ENCODE measurements at regions not wholly inside any gene's neighbourhood (a gene's known extent, or its start where the extent isn't known, plus 50 kb on each side); places are given as distances from the start of the nearest gene placed in this dataset.

DNA sequence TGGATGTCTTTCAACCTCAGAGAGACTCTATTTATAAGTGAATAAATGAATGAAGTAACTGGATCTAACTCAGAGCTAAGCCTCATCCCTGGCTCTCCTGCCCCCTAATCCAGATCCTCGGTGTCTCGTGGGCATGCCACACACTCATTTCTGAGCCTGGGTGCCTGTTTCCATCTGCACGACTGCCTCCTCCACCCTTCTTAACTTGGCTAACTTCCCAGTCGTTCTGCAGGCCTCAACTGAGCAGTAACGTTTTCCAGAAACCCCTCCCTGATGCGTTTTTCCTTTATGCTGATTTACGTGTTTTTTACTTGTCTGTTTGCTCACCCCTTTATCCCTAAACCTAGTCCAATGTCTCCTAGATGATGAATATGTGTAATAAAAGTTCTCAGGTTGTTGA is 186.9 kb upstream of the HS3ST1 start:
- Histone ChIP-seq H2BK15ac (ENCODE audit: low read depth, low read length) (no peak overlapping the region; the same call in 2 of the 3 replicates), H3K9ac (ENCODE audit: low read depth, low read length) (no peak overlapping the region), H4K8ac (ENCODE audit: low read depth in 2 of 2, low read length in 2 of 2) (no peak overlapping the region), H3K4me1 (ENCODE audit: control insufficient read depth, insufficient read depth, low read length) (peaks cover 1% of the 10 kb centered on the region; the same call in 1 of the 2 replicates), H3K14ac (replicated peaks; ENCODE audit: low read depth, low read length) (no peak overlapping the region), H3K23ac (ENCODE audit: low read depth, low read length) (no peak overlapping the region), H2BK5ac (ENCODE audit: low read depth, low read length, poor library complexity, severe bottlenecking) (no peak overlapping the region), H4K5ac (ENCODE audit: low read depth, low read length) (no peak overlapping the region), H3K56ac (ENCODE audit: extremely low read depth, insufficient read depth, low read length) (no peak overlapping the region), H2AK5ac (ENCODE audit: low read depth, low read length) (no peak overlapping the region), H3K9me1 (ENCODE audit: insufficient read depth, low read length) (no peaks in the 10 kb centered on the region; the same call in 1 of the 2 replicates), H3K4me2 (ENCODE audit: low read depth, low read length) (no peak overlapping the region), H3K4ac (ENCODE audit: low read depth, low read length) (no peak overlapping the region; the same call in 1 of the 2 replicates), H3K27ac (ENCODE audit: insufficient read depth, low read length) (no peak overlapping the region), H4K20me1 (ENCODE audit: insufficient read depth, low read length) (no peaks in the 10 kb centered on the region), H2BK120ac (ENCODE audit: low read depth, low read length) (no peak overlapping the region), H3K36me3 (ENCODE audit: control insufficient read depth, insufficient read depth, low read length) (no peaks in the 10 kb centered on the region), H3K79me1 (ENCODE audit: low read depth in 1 of 2, low read length in 2 of 2) (no peaks in the 10 kb centered on the region), H3K18ac (ENCODE audit: low read depth, low read length) (no peak overlapping the region), H2BK20ac (ENCODE audit: low read depth, low read length) (no peak overlapping the region; the same call in 1 of the 2 replicates), H4K91ac (ENCODE audit: insufficient read depth, low read depth, low read length) (no peak overlapping the region), H3K27me3 (ENCODE audit: control insufficient read depth, insufficient read depth, low read length) (no peaks in the 10 kb centered on the region), H2AK9ac (replicated peaks; ENCODE audit: low read depth, low read length, poor library complexity) (no peak overlapping the region), H3K4me3 (ENCODE audit: insufficient read depth, low read depth, low read length) (no peak overlapping the region), H3K9me3 (ENCODE audit: control insufficient read depth, insufficient read depth, low read length) (no peaks in the 10 kb centered on the region), H2AFZ (replicated peaks; ENCODE audit: low read length, poor library complexity) (no peak overlapping the region)
- no TSS peak for BruUV-seq (replicated peaks)
- ATAC-seq (ENCODE audit: low read depth) (no peak), DNase-seq (no peak)
- no peak for TF ChIP-seq BHLHE40 (IDR thresholded peaks at IDR 0.05; ENCODE audit: low read depth, low read length)
- TF ChIP-seq FOS (IDR thresholded peaks at IDR 0.05; ENCODE audit: low read depth, low read length), result no peak
- no peak for TF ChIP-seq POLR2A (IDR thresholded peaks at IDR 0.05; ENCODE audit: low read depth, low read length)
- TF ChIP-seq, protein P1, sequence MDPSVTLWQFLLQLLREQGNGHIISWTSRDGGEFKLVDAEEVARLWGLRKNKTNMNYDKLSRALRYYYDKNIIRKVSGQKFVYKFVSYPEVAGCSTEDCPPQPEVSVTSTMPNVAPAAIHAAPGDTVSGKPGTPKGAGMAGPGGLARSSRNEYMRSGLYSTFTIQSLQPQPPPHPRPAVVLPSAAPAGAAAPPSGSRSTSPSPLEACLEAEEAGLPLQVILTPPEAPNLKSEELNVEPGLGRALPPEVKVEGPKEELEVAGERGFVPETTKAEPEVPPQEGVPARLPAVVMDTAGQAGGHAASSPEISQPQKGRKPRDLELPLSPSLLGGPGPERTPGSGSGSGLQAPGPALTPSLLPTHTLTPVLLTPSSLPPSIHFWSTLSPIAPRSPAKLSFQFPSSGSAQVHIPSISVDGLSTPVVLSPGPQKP (IDR thresholded peaks at IDR 0.05; ENCODE audit: borderline replicate concordance, low read depth, low read length), result no peak
- TF ChIP-seq SMC3 (IDR thresholded peaks at IDR 0.05; ENCODE audit: low read depth, low read length), result no peak
- no peak for TF ChIP-seq CHD1 (IDR thresholded peaks at IDR 0.05; ENCODE audit: low read depth, low read length)
- TF ChIP-seq RAD21 (IDR thresholded peaks at IDR 0.05; ENCODE audit: low read length), result no peak
- no peak for TF ChIP-seq RCOR1 (IDR thresholded peaks at IDR 0.05; ENCODE audit: insufficient replicate concordance, low read length)
- TF ChIP-seq NFE2L2 (IDR thresholded peaks at IDR 0.05; ENCODE audit: low read depth, low read length), result no peak
- no peak for TF ChIP-seq RFX5 (IDR thresholded peaks at IDR 0.05; ENCODE audit: low read depth, low read length)
- TF ChIP-seq MAZ (IDR thresholded peaks at IDR 0.05; ENCODE audit: borderline replicate concordance, low read depth, low read length), result no peak
- TF ChIP-seq, protein P2, sequence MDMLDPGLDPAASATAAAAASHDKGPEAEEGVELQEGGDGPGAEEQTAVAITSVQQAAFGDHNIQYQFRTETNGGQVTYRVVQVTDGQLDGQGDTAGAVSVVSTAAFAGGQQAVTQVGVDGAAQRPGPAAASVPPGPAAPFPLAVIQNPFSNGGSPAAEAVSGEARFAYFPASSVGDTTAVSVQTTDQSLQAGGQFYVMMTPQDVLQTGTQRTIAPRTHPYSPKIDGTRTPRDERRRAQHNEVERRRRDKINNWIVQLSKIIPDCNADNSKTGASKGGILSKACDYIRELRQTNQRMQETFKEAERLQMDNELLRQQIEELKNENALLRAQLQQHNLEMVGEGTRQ (IDR thresholded peaks at IDR 0.05; ENCODE audit: low read depth, low read length), result no peak
- TF ChIP-seq MAFK (IDR thresholded peaks at IDR 0.05; ENCODE audit: low read depth, low read length), result no peak
- TF ChIP-seq, protein P3, sequence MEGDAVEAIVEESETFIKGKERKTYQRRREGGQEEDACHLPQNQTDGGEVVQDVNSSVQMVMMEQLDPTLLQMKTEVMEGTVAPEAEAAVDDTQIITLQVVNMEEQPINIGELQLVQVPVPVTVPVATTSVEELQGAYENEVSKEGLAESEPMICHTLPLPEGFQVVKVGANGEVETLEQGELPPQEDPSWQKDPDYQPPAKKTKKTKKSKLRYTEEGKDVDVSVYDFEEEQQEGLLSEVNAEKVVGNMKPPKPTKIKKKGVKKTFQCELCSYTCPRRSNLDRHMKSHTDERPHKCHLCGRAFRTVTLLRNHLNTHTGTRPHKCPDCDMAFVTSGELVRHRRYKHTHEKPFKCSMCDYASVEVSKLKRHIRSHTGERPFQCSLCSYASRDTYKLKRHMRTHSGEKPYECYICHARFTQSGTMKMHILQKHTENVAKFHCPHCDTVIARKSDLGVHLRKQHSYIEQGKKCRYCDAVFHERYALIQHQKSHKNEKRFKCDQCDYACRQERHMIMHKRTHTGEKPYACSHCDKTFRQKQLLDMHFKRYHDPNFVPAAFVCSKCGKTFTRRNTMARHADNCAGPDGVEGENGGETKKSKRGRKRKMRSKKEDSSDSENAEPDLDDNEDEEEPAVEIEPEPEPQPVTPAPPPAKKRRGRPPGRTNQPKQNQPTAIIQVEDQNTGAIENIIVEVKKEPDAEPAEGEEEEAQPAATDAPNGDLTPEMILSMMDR (conservative IDR thresholded peaks at IDR 0.05; ENCODE audit: low read depth, low read length), result no peak
- dilution Hi-C loops (cut with HindIII; ENCODE audit: low sequenced_read_pairs, unreplicated experiment) (no loop called here), intact Hi-C loops (cut with micrococcal nuclease) (no loop called here), in situ Hi-C loops (cut with MboI; ENCODE audit: low sequenced_read_pairs) (no loop called here)
- CTCF ChIA-PET, result no interaction called here
- POLR2A ChIA-PET (ENCODE audit: unreplicated experiment), result no interaction called here
- 41% methylated on average over 3 of the region's 7 CpGs; no CpG with 5 or more reads in 1 of the 2 experiments for WGBS, 2 experiments (ENCODE audit: extremely low coverage in 2 of 2, insufficient read length in 1 of 2)
